Uterus (tissue), 2 donors: ENCODE measurements at regions not wholly inside any gene's neighbourhood (a gene's known extent, or its start where the extent isn't known, plus 50 kb on each side); places are given as distances from the start of the nearest gene placed in this dataset.

Source experiments
- CTCF ChIP-seq, 4 experiments: fragments of 200-600 bp in 2 of 4; fragments of 450-650 bp in 2 of 4; sonication (generic) in 2 of 4; IDR thresholded peaks; one replicate each; pipeline ENCODE4 v1.5.1; 2016 to 2019; ENCODE audit warnings: antibody characterized with exemption in 4 of 4, mild to moderate bottlenecking in 2 of 4, moderate library complexity in 1 of 4
- POLR2A ChIP-seq, 2 donors: fragments of 450-650 bp; IDR thresholded peaks; one replicate each; pipeline ENCODE4 v1.6.1; 2016; ENCODE audit warnings: antibody characterized with exemption in 2 of 2, mild to moderate bottlenecking in 1 of 2, moderate library complexity in 1 of 2

GRCh38 chr1:219329578-219329977 lies 155.9 kb downstream of the LYPLAL1 start:
- no peak for TF ChIP-seq CTCF (IDR thresholded peaks at IDR 0.05)
- TF ChIP-seq POLR2A (IDR thresholded peaks at IDR 0.05), result no peak
